Mesothelial cell of epicardium (in vitro differentiated cells): ENCODE measurements at regions not wholly inside any gene's neighbourhood (a gene's known extent, or its start where the extent isn't known, plus 50 kb on each side); places are given as distances from the start of the nearest gene placed in this dataset.

Experiments used
- DNase-seq, 2 experiments: peaks; one replicate each; pipeline ENCODE4 v3.0.0; 2021; ENCODE audit warnings: low spot score in 2 of 2; ENCODE audit not compliant: unreplicated experiment in 2 of 2
- H3K27ac Mint-ChIP-seq: 2 replicates; pipeline ENCODE4 v1.8.0; 2021; ENCODE audit warnings: mixed read lengths
- H3K27me3 Mint-ChIP-seq: 2 replicates; pipeline ENCODE4 v1.8.0; 2021; ENCODE audit warnings: low read depth, mixed read lengths
- H3K36me3 Mint-ChIP-seq: 2 replicates; pipeline ENCODE4 v1.8.0; 2021; ENCODE audit warnings: mixed read lengths
- H3K4me1 Mint-ChIP-seq: 2 replicates; pipeline ENCODE4 v1.8.0; 2021; ENCODE audit warnings: mixed read lengths
- H3K4me3 Mint-ChIP-seq: 2 replicates; pipeline ENCODE4 v1.8.0; 2021; ENCODE audit warnings: mild to moderate bottlenecking, moderate library complexity, mixed read lengths
- H3K9me3 Mint-ChIP-seq: 2 replicates; pipeline ENCODE4 v1.8.0; 2021; ENCODE audit warnings: mixed read lengths
- CTCF ChIP-seq: fragments of 200-600 bp; sonication (generic); IDR thresholded peaks from one replicate; pipeline ENCODE4 v1.5.0; 2021; ENCODE audit warnings: antibody characterized with exemption; ENCODE audit not compliant: unreplicated experiment

- Mint-ChIP-seq H3K4me1 (peaks cover 23% of the 10 kb centered on the region), H3K9me3 (no peaks in the 10 kb centered on the region), H3K36me3 (no peaks in the 10 kb centered on the region), H3K27me3 (peaks cover 1% of the 10 kb centered on the region), H3K27ac (no peak overlapping the region), H3K4me3 (no peak overlapping the region)
- DNase-seq: no peak
- no peak for TF ChIP-seq CTCF
Measured at GRCh38 chr12:77345336-77345735, 280.0 kb upstream of the E2F7 start.

GRCh38 chr12:77344651-77345050, 279.3 kb upstream of the E2F7 start:
- peaks cover 23% of the 10 kb centered on the region for H3K4me1 Mint-ChIP-seq
- H3K36me3 Mint-ChIP-seq: no peaks in the 10 kb centered on the region
- TF ChIP-seq CTCF: no peak
- H3K27me3 Mint-ChIP-seq: peaks cover 2% of the 10 kb centered on the region
- no peak overlapping the region for H3K27ac Mint-ChIP-seq
- H3K4me3 Mint-ChIP-seq: no peak overlapping the region
- H3K9me3 Mint-ChIP-seq: no peaks in the 10 kb centered on the region
- DNase-seq: no peak

- Mint-ChIP-seq H3K9me3 (no peaks in the 10 kb centered on the region), H3K27me3 (peaks cover 7% of the 10 kb centered on the region), H3K36me3 (no peaks in the 10 kb centered on the region), H3K4me1 (peaks cover 23% of the 10 kb centered on the region), H3K4me3 (no peak overlapping the region), H3K27ac (no peak overlapping the region)
- TF ChIP-seq CTCF: no peak
- no peak for DNase-seq
Measured at GRCh38 chr12:77343291-77343690, 277.9 kb upstream of the E2F7 start.

GRCh38 chr12:77342253-77342652, 276.9 kb upstream of the E2F7 start:
- no peaks in the 10 kb centered on the region for H3K9me3 Mint-ChIP-seq
- TF ChIP-seq CTCF: no peak
- no peak for DNase-seq
- no peaks in the 10 kb centered on the region for H3K36me3 Mint-ChIP-seq
- peaks cover 23% of the 10 kb centered on the region for H3K4me1 Mint-ChIP-seq
- peaks cover 7% of the 10 kb centered on the region for H3K27me3 Mint-ChIP-seq
- H3K4me3 Mint-ChIP-seq: no peak overlapping the region
- no peak overlapping the region for H3K27ac Mint-ChIP-seq

GRCh38 chr12:77339610-77340009, 274.2 kb upstream of the E2F7 start:
- peaks cover 9% of the 10 kb centered on the region for H3K4me1 Mint-ChIP-seq
- no peak overlapping the region for H3K4me3 Mint-ChIP-seq

More at GRCh38 chr12:77339610-77340009, 274.2 kb upstream of the E2F7 start:
- peaks cover 7% of the 10 kb centered on the region for H3K27me3 Mint-ChIP-seq
- no peaks in the 10 kb centered on the region for H3K36me3 Mint-ChIP-seq
- no peak for DNase-seq
- no peak for TF ChIP-seq CTCF
- no peaks in the 10 kb centered on the region for H3K9me3 Mint-ChIP-seq
- no peak overlapping the region for H3K27ac Mint-ChIP-seq
